Smooth muscle cell (in vitro differentiated cells): ENCODE measurements at regions not wholly inside any gene's neighbourhood (a gene's known extent, or its start where the extent isn't known, plus 50 kb on each side); places are given as distances from the start of the nearest gene placed in this dataset.

ENCODE experiments used
- DNase-seq: peaks from one replicate; lab custom pipeline; 2025; ENCODE audit not compliant: unreplicated experiment; lab: John Stamatoyannopoulos, UW
- H2AFZ ChIP-seq: fragments of 200-600 bp; sonication (generic); 2 replicates; pipeline ENCODE4 v1.6.0; 2016; ENCODE audit warnings: antibody characterized with exemption, low read depth, mild to moderate bottlenecking
- H3F3A ChIP-seq: fragments of 200-600 bp; sonication (generic); 2 replicates; pipeline ENCODE4 v1.6.0; 2017; ENCODE audit warnings: antibody characterized with exemption, low read depth
- H3K27ac ChIP-seq: fragments of 200-600 bp; sonication (generic); 2 replicates; pipeline ENCODE4 v1.5.1; 2016; ENCODE audit warnings: low read depth, mild to moderate bottlenecking
- H3K27me3 ChIP-seq: fragments of 200-600 bp; sonication (generic); 2 replicates; pipeline ENCODE4 v1.6.1; 2016; ENCODE audit warnings: low read depth, mild to moderate bottlenecking
- H3K36me3 ChIP-seq: fragments of 200-600 bp; sonication (generic); 2 replicates; pipeline ENCODE4 v1.5.1; 2016; ENCODE audit warnings: low read depth
- H3K4me1 ChIP-seq: fragments of 200-600 bp; sonication (generic); 2 replicates; pipeline ENCODE4 v1.5.1; 2016; ENCODE audit warnings: low read depth
- H3K4me2 ChIP-seq: fragments of 200-600 bp; sonication (generic); 2 replicates; pipeline ENCODE4 v1.6.0; 2016; ENCODE audit warnings: mild to moderate bottlenecking
- H3K4me3 ChIP-seq: fragments of 200-600 bp; sonication (generic); 2 replicates; pipeline ENCODE4 v1.5.1; 2016; ENCODE audit warnings: mild to moderate bottlenecking
- H3K79me2 ChIP-seq: fragments of 200-600 bp; sonication (generic); 2 replicates; pipeline ENCODE4 v1.6.0; 2016; ENCODE audit warnings: low read depth, mild to moderate bottlenecking
- H3K9ac ChIP-seq: fragments of 200-600 bp; sonication (generic); 2 replicates; pipeline ENCODE4 v1.6.0; 2016; ENCODE audit warnings: low read depth
- H3K9me3 ChIP-seq: fragments of 200-600 bp; sonication (generic); replicated peaks from 2 replicates; pipeline ENCODE4 v1.5.1; 2016; ENCODE audit warnings: low read depth
- H4K20me1 ChIP-seq: fragments of 200-600 bp; sonication (generic); 2 replicates; pipeline ENCODE4 v1.6.0; 2016; ENCODE audit warnings: low read depth
- CTCF ChIP-seq: fragments of 200-600 bp; sonication (generic); IDR thresholded peaks from 2 replicates; pipeline ENCODE4 v1.5.1; 2017; ENCODE audit warnings: borderline replicate concordance, mild to moderate bottlenecking, antibody characterized with exemption; ENCODE audit not compliant: insufficient read depth, poor library complexity, severe bottlenecking
- WGBS: methylation state at CpG from one replicate; pipeline ENCODE4 v1.1.7; 2016; ENCODE audit warnings: low lambda C conversion rate; 5-methylcytosine and 5-hydroxymethylcytosine counted together

DNA sequence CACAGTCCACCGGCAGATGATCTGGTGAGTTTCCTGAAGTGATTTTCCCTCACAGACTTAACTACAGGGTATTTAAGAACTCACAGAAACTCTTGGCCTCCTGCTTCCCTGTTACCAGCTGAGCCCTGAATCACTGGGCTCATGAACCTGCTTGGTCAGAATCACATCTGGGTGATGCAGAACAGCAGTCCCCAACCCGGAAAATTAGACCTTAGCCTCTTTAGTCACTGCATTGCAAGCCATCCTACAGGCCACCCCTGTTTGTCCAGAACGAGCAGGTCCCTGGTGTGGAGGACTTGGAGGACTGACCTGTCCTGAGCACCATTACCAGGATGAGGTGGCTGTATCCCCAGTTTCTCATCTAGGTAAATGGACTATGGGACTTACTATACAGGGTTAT is 539.2 kb downstream of the TNS3 start:
- no peak for DNase-seq
- no peak overlapping the region for H3K4me3 ChIP-seq
- H3K27ac ChIP-seq, result no peak overlapping the region
- H3K4me1 ChIP-seq, result peaks cover 17% of the 10 kb centered on the region
- no peaks in the 10 kb centered on the region for H3K79me2 ChIP-seq
- H3K4me2 ChIP-seq, result no peak overlapping the region
- no peaks in the 10 kb centered on the region for H3K9me3 ChIP-seq
- peaks cover 25% of the 10 kb centered on the region for H3F3A ChIP-seq
- no peaks in the 10 kb centered on the region for H3K36me3 ChIP-seq
- no peak for TF ChIP-seq CTCF
- H4K20me1 ChIP-seq, result no peaks in the 10 kb centered on the region
- no peaks in the 10 kb centered on the region for H3K27me3 ChIP-seq
- H3K9ac ChIP-seq, result no peak overlapping the region
- WGBS, result 85% methylated on average over 3 of the region's 3 CpGs
- H2AFZ ChIP-seq, result no peak overlapping the region

DNA sequence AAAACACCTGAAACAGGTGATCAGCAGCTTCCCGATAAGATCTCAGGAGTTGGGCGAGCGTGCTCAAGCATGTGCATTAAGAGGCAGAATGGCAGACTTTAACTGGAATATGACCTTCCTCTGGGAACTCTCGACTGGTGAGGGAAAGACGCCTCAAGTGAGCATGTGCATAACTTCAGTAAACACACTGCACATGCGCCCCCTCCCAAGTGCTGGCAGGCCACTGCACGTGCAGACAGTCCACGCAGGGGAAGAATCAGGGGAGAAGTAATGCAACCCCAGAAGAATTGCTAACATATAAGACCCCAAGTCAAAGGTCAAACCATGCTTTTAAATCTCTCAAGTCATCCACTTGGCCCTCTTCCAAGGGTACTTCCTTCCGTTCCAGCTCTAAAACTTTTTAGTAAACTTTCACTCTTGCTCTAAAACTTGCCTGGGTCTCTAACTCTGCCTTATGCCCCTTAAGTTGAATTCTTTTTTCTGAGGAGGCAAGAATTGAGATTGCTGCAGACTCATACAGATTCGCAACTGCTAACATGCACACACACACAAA is 541.0 kb downstream of the TNS3 start:
- Histone ChIP-seq H3K27me3 (no peaks in the 10 kb centered on the region), H3K4me3 (no peak overlapping the region), H4K20me1 (no peaks in the 10 kb centered on the region), H3K27ac (no peak overlapping the region), H3K4me2 (no peak overlapping the region), H3K36me3 (no peaks in the 10 kb centered on the region), H3K79me2 (no peaks in the 10 kb centered on the region), H3K9ac (no peak overlapping the region), H2AFZ (no peak overlapping the region), H3K9me3 (no peaks in the 10 kb centered on the region), H3K4me1 (peaks cover 11% of the 10 kb centered on the region), H3F3A (peaks cover 9% of the 10 kb centered on the region)
- TF ChIP-seq CTCF, result no peak
- no peak for DNase-seq
- 80% methylated on average over 10 of the region's 10 CpGs for WGBS

DNA sequence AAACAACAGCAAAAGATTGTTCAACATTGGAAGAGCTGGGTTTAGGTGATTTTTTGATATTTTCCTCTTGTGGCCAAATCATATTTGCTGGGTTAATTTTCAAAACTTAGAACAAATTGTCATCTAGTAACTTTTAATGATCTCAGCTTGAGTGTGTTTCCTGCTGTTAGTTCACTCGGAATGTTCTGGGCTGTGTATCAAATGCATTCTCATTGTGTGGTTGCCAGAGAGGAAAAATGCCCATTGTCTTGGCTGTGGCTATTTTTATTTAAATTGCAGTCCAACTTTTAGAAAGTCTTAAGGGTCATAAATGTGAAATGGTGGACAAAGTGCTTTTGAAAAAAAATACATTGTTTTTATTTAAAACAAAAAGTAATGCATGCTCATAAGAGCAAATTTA is 542.0 kb downstream of the TNS3 start:
- TF ChIP-seq CTCF, result no peak
- H3K79me2 ChIP-seq, result no peaks in the 10 kb centered on the region
- H3F3A ChIP-seq, result peaks cover 9% of the 10 kb centered on the region
- H3K36me3 ChIP-seq, result no peaks in the 10 kb centered on the region
- no peak for DNase-seq
- H2AFZ ChIP-seq, result no peak overlapping the region
- H3K4me3 ChIP-seq, result no peak overlapping the region
- no peak overlapping the region for H3K4me2 ChIP-seq
- H3K27me3 ChIP-seq, result no peaks in the 10 kb centered on the region
- 61% methylated on average over 1 of the region's 1 CpG for WGBS
- H3K9ac ChIP-seq, result no peak overlapping the region
- H3K4me1 ChIP-seq, result peaks cover 10% of the 10 kb centered on the region
- H3K9me3 ChIP-seq, result no peaks in the 10 kb centered on the region
- no peak overlapping the region for H3K27ac ChIP-seq
- no peaks in the 10 kb centered on the region for H4K20me1 ChIP-seq

DNA sequence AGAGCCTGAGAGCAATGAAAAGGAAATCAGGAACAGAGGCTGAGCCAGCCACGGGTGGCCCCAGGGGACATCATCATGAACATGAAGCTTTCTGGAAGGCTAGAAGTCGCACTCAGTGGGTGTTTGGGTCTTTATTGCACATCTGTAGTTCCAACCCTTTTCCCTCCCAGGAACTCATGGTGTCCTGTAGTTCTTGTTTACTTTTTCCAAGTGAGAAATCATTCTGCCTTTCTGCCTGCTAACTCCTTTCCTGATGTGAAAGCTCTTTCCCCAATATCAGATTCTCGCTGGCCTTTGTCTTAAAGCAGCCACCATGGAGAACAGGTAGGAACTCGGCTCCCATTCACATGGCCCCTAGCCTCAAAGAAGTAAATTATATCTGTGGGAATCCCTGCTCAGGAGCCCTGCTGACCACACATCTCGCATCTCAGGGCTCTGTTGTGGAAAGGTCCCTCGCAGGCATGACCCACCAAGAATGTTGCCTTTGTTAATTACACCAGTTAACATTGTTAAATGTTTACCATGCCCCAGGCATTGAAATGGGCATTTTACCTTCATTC is 542.7 kb downstream of the TNS3 start:
- H4K20me1 ChIP-seq, result no peaks in the 10 kb centered on the region
- no peak for DNase-seq
- H3K4me1 ChIP-seq, result peaks cover 10% of the 10 kb centered on the region
- no peaks in the 10 kb centered on the region for H3K79me2 ChIP-seq
- H2AFZ ChIP-seq, result no peak overlapping the region
- no peaks in the 10 kb centered on the region for H3K9me3 ChIP-seq
- 53% methylated on average over 6 of the region's 6 CpGs for WGBS
- H3K4me3 ChIP-seq, result no peak overlapping the region
- peaks cover 7% of the 10 kb centered on the region for H3F3A ChIP-seq
- no peak for TF ChIP-seq CTCF
- H3K9ac ChIP-seq, result no peak overlapping the region
- no peaks in the 10 kb centered on the region for H3K27me3 ChIP-seq
- no peak overlapping the region for H3K4me2 ChIP-seq
- no peaks in the 10 kb centered on the region for H3K36me3 ChIP-seq
- H3K27ac ChIP-seq, result no peak overlapping the region
